Keratinocyte (primary cell): ENCODE measurements at regions not wholly inside any gene's neighbourhood (a gene's known extent, or its start where the extent isn't known, plus 50 kb on each side); places are given as distances from the start of the nearest gene placed in this dataset.

Experiments
- DNase-seq: peaks from one replicate; pipeline ENCODE4 v3.0.0-alpha.2; 2011; ENCODE audit warnings: low read depth, missing footprints, low spot score
- FAIRE-seq: peaks from 2 replicates; lab custom pipeline; 2011; peaks lifted over from hg19 to GRCh38; lab: Jason Lieb, UNC
- H2AFZ ChIP-seq: 2 replicates; pipeline ENCODE4 v1.6.0; 2012; ENCODE audit warnings: low read length, control low read depth, inconsistent platforms; ENCODE audit not compliant: control insufficient read depth
- H3K27ac ChIP-seq: 2 replicates; pipeline ENCODE4 v1.5.1; 2011; ENCODE audit warnings: low read length; ENCODE audit not compliant: control insufficient read depth, insufficient read depth
- H3K27me3 ChIP-seq: 3 replicates; pipeline ENCODE4 v1.6.0; 2011; ENCODE audit warnings: low read length; ENCODE audit not compliant: control insufficient read depth, insufficient read depth; ENCODE audit errors: extremely low read depth
- H3K36me3 ChIP-seq, 2 experiments: 2 replicates in 1 of 2; 3 replicates in 1 of 2; pipeline ENCODE4 v1.5.1; 2011; ENCODE audit warnings: low read length in 2 of 2, mild to moderate bottlenecking in 1 of 2; ENCODE audit not compliant: control insufficient read depth in 2 of 2, insufficient read depth in 2 of 2; ENCODE audit errors: extremely low read depth in 1 of 2
- H3K4me1 ChIP-seq: 3 replicates; pipeline ENCODE4 v1.5.1; 2011; ENCODE audit warnings: low read length; ENCODE audit not compliant: control insufficient read depth, insufficient read depth; ENCODE audit errors: extremely low read depth
- H3K4me2 ChIP-seq: 3 replicates; pipeline ENCODE4 v1.6.0; 2011; ENCODE audit warnings: low read depth, low read length; ENCODE audit not compliant: control insufficient read depth, insufficient read depth; ENCODE audit errors: extremely low read depth
- H3K4me3 ChIP-seq, 3 experiments: fragments of 200-600 bp in 1 of 3; sonication (generic) in 1 of 3; 2 replicates in 2 of 3; 3 replicates in 1 of 3; pipeline ENCODE4 v1.5.1; 2011 to 2016; ENCODE audit warnings: low read length in 3 of 3, mild to moderate bottlenecking in 3 of 3, control low read depth in 2 of 3, inconsistent platforms in 1 of 3, low read depth in 1 of 3, mixed read lengths in 1 of 3, mixed run types in 1 of 3, moderate library complexity in 1 of 3; ENCODE audit not compliant: control insufficient read depth in 2 of 3, insufficient read depth in 2 of 3; ENCODE audit errors: extremely low read depth in 1 of 3
- H3K79me2 ChIP-seq: 2 replicates; pipeline ENCODE4 v1.6.0; 2012; ENCODE audit warnings: low read length; ENCODE audit not compliant: control insufficient read depth, insufficient read depth
- H3K9ac ChIP-seq: 3 replicates; pipeline ENCODE4 v1.6.0; 2011; ENCODE audit warnings: low read length; ENCODE audit not compliant: control insufficient read depth, insufficient read depth; ENCODE audit errors: extremely low read depth
- H3K9me1 ChIP-seq: 3 replicates; pipeline ENCODE4 v1.6.0; 2011; ENCODE audit warnings: low read length; ENCODE audit not compliant: control insufficient read depth, insufficient read depth; ENCODE audit errors: extremely low read depth
- H3K9me3 ChIP-seq: 2 replicates; pipeline ENCODE4 v1.5.1; 2012; ENCODE audit warnings: low read depth, low read length; ENCODE audit not compliant: control insufficient read depth
- H4K20me1 ChIP-seq: 3 replicates; pipeline ENCODE4 v1.6.0; 2011; ENCODE audit warnings: low read length; ENCODE audit not compliant: control insufficient read depth, insufficient read depth; ENCODE audit errors: extremely low read depth
- EZH2 ChIP-seq: IDR thresholded peaks from one replicate; pipeline ENCODE4 v1.6.1; 2012; ENCODE audit warnings: inconsistent platforms, mild to moderate bottlenecking, low read length, moderate library complexity
- dilution Hi-C: fragments of 300-500 bp; cut with MboI; formaldehyde crosslinking; loops from one replicate; pipeline ENCODE4 v1.7.0; 2020; ENCODE audit warnings: low sequenced_read_pairs; ENCODE audit not compliant: extremely low pct_ligation_motif_present
- TF ChIP-seq, protein P1 (sequence below), 3 experiments: IDR thresholded peaks in 1 of 3; conservative IDR thresholded peaks in 1 of 3; optimal IDR thresholded peaks in 1 of 3; 2 replicates in 2 of 3; 3 replicates in 1 of 3; pipeline versions ENCODE3 to v1.5.1; 2011; ENCODE audit warnings: low read length in 3 of 3, mild to moderate bottlenecking in 3 of 3, moderate library complexity in 2 of 3, control low read depth in 1 of 3, inconsistent platforms in 1 of 3; ENCODE audit not compliant: insufficient read depth in 2 of 3; ENCODE audit errors: extremely low read depth in 1 of 3

- Histone ChIP-seq H3K4me1 (no peaks in the 10 kb centered on the region), H2AFZ (no peak overlapping the region), H3K79me2 (no peaks in the 10 kb centered on the region), H3K27ac (no peak overlapping the region), H3K4me2 (no peak overlapping the region), H3K4me3 (no peak overlapping the region), H3K9me3 (no peaks in the 10 kb centered on the region), H4K20me1 (no peaks in the 10 kb centered on the region), H3K27me3 (no peaks in the 10 kb centered on the region), H3K9ac (no peak overlapping the region), H3K9me1 (no peaks in the 10 kb centered on the region), H3K36me3 (no peaks in the 10 kb centered on the region)
- no peak for FAIRE-seq
- TF ChIP-seq EZH2: no peak
- TF ChIP-seq, protein P1, sequence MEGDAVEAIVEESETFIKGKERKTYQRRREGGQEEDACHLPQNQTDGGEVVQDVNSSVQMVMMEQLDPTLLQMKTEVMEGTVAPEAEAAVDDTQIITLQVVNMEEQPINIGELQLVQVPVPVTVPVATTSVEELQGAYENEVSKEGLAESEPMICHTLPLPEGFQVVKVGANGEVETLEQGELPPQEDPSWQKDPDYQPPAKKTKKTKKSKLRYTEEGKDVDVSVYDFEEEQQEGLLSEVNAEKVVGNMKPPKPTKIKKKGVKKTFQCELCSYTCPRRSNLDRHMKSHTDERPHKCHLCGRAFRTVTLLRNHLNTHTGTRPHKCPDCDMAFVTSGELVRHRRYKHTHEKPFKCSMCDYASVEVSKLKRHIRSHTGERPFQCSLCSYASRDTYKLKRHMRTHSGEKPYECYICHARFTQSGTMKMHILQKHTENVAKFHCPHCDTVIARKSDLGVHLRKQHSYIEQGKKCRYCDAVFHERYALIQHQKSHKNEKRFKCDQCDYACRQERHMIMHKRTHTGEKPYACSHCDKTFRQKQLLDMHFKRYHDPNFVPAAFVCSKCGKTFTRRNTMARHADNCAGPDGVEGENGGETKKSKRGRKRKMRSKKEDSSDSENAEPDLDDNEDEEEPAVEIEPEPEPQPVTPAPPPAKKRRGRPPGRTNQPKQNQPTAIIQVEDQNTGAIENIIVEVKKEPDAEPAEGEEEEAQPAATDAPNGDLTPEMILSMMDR (optimal IDR thresholded peaks at IDR 0.05 in 1 of 3, IDR thresholded peaks at IDR 0.05 in 1 of 3, conservative IDR thresholded peaks at IDR 0.05 in 1 of 3; ENCODE audit: extremely low read depth in 1 of 3, insufficient read depth in 2 of 3, low read length in 3 of 3): no peak
- no peak for DNase-seq
- dilution Hi-C loops: no loop called here
These were observed 120.2 kb upstream of the TNS3 start for GRCh38 chr7:47702080-47702479.

GRCh38 chr7:47698386-47698785 lies 116.5 kb upstream of the TNS3 start:
- dilution Hi-C loops: no loop called here
- FAIRE-seq: no peak
- no peak overlapping the region for H3K4me3 ChIP-seq

More at GRCh38 chr7:47698386-47698785, 116.5 kb upstream of the TNS3 start:
- Histone ChIP-seq H3K27me3 (no peaks in the 10 kb centered on the region), H3K4me2 (no peak overlapping the region), H3K9me1 (no peaks in the 10 kb centered on the region), H3K79me2 (no peaks in the 10 kb centered on the region), H3K9ac (no peak overlapping the region), H3K27ac (no peak overlapping the region), H2AFZ (no peak overlapping the region), H3K36me3 (no peaks in the 10 kb centered on the region), H3K9me3 (no peaks in the 10 kb centered on the region), H4K20me1 (no peaks in the 10 kb centered on the region), H3K4me1 (no peaks in the 10 kb centered on the region)
- no peak for TF ChIP-seq EZH2
- TF ChIP-seq, protein P1 (optimal IDR thresholded peaks at IDR 0.05 in 1 of 3, IDR thresholded peaks at IDR 0.05 in 1 of 3, conservative IDR thresholded peaks at IDR 0.05 in 1 of 3; ENCODE audit: extremely low read depth in 1 of 3, insufficient read depth in 2 of 3, low read length in 3 of 3): no peak
- DNase-seq: no peak
